HG02840 (cell line): ENCODE measurements at regions not wholly inside any gene's neighbourhood (a gene's known extent, or its start where the extent isn't known, plus 50 kb on each side); places are given as distances from the start of the nearest gene placed in this dataset.
"Not testable (repeated sequence)": the region's sequence is repeated elsewhere in the genome, so short reads cannot be mapped to it uniquely, and the experiment has no call there.

Experiments
- ATAC-seq: cut with Tn5 transposase; IDR thresholded peaks from one replicate; pipeline ENCODE4 v1.9.1; 2021; ENCODE audit warnings: mild to moderate bottlenecking, moderate library complexity, moderate number of reproducible peaks; ENCODE audit not compliant: unreplicated experiment, low FRiP score

DNA sequence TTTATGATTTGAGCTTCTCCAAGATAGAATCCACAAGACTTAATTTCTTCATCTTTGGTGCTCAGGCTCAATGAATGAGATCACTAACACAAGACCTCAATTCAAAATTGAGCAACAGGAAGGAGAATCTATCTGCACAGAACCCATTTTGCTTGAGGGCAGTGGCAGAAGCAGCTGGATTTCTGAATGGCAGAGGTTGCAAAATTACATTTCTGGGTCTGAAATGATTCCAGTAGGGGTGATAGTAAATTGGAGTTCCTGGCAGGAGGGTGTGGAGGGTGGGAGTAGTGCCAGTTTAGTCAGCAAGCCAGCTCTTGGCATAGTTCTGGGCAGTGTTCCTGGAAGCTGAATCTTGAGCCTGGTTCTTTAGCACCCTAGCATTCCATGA lies 281.1 kb downstream of the SLC7A11 start:
- no peak for ATAC-seq

GRCh38 chr4:137960371-137961050 lies 281.6 kb downstream of the SLC7A11 start:
- ATAC-seq, result no peak

DNA sequence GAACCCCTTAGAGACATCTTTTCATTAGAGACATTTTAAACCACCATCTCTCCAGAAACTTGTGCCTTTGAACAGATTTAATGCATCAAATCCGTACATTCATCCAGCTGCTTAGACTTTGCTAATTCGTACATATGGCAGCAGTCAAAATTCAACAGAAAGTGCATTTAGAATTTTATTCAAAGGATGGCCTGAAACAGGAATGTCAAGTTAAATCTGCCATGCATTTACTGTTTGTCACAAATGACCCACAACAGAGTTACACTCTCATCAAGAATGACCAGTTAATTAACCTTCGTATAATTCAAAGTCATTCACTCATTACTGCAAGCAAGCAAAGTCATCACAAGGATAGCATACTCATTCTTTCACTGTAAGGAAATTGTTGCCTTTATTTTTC lies 284.3 kb downstream of the SLC7A11 start:
- ATAC-seq, result no peak

DNA sequence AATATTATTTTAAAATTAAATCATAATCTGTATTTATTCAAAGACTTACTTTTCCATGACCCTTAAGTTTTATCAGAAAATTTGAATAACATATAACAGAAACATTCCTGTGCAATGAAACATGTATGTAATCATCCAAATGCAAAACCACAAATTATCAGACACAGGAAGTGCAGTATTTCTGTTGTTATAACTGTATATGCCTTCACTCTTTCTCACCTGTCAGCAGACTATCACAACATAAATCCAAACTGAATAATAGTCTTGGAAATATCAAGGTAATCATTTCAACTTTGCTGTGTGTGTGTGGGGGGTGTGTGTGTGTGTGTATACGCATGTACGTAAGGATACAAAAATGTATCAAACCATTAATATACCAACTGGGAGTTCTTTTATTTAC lies 285.9 kb downstream of the SLC7A11 start:
- no peak for ATAC-seq

DNA sequence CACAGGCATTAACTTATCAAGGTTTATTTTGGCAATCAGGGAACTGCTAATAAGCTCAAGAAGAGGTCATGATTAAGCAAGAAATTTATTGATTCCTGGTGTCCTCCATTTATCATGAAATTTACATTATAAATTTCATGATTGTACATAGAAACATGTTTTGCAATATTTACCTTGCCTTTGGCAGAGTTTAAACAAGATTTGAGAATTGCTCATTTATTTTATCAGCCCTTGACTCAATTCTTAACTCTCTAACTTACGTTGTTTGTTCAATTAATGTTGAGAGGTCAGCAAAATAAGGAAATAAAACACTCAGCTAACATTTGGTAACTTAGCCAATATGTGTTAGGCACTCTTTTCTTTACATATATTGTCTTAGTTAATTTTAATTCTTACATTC lies 286.6 kb downstream of the SLC7A11 start:
- no peak for ATAC-seq

- no peak for ATAC-seq
These were observed 290.0 kb downstream of the SLC7A11 start for GRCh38 chr4:137952116-137952515.

DNA sequence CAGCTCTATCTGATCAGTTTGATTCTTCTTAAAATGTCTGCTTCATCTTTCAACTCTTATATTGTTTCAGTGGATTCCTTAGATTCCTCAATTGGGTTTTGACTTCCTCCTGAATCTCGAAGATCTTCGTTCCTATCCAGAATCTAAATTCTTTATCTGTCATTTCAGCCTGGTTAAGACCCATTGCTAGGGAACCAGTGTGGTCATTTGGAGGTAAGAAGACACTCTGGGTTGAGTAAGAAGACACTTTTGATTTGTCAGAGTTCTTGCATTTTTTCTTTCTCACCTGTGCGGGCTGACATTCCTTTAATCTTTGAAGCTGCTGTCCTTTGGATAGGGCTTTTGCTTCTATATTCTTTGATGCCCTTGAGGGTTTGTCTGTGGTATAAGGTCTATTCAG lies 291.9 kb downstream of the SLC7A11 start:
- no peak for ATAC-seq

GRCh38 chr4:137949746-137950145 lies 292.4 kb downstream of the SLC7A11 start:
- no peak for ATAC-seq

GRCh38 chr4:137946453-137947174 lies 295.5 kb downstream of the SLC7A11 start:
- no peak for ATAC-seq

DNA sequence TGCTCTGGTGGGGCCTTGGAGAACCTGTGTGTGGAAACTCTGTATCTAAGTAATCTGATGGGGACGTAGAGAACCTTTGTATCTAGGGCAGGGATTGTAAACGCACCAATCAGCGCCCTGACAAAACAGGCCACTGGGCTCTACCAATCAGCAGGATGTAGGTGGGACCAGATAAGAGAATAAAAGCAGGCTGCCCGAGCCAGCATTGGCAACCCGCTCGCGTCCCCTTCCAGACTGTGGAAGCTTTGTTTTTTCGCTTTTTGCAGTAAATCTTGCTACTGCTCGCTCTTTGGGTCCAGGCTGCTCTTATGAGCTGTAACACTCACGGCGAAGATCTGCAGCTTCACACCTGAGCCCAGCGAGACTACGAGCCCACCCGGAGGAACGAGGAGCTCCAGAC lies 299.3 kb downstream of the SLC7A11 start:
- ATAC-seq, result not testable (repeated sequence)

DNA sequence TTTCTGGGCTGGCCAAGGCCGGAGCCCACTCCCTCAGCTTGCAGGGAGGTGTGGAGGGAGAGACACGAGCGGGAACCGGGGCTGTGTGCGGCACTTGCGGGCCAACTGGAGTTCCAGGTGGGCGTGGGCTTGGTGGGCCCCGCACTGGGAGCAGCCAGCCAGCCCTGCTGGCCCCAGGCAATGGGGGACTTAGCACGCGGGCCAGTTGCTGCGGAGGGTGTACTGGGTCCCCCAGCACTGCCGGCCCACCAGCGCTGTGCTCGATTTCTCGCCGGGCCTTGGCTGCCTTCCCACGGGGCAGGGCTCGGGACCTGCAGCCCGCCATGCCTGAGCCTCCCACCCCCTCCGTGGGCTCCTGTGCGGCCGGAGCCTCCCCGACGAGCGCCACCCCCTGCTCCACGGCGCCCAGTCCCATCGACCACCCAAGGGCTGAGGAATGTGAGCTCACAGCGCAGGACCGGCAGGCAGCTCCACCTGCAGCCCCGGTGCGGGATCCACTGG lies 300.1 kb downstream of the SLC7A11 start:
- not testable (repeated sequence) for ATAC-seq

DNA sequence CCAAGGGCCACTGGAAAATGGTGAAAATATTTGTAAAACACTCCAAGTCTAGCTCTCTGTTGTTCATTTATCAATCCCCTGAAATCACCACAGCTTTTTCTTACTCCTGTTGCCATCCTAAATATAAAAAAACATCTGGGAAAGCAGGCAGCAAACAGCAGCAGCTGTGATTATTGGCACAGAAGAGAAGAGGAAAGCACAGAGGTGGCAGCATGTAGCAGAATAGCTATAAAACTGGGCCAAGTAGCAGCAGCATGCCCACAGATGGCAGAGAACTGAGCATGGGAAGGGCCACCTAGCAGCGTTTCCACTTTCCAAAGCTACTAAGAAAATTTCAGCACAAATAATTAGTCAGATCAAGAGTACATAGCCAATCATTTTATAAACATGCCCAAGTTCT lies 307.2 kb downstream of the SLC7A11 start:
- ATAC-seq, result no peak

DNA sequence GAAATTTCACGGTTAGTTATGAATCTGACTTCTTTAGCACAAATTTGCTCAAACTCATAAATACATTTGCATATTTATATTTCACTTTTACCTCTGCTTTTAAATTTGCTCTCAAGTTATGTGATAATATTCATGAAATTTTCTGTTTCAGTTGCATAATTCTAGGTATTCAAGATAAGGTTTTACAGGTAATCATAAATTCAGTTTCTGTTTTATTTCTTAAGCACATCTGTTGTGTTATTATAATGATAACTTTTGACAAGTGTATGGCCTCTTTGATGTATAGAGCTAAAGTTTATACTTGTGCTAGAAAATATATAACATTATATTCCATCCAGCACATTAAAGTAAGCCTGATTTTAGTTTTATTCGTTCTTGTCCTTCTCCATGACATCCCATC lies 308.1 kb downstream of the SLC7A11 start:
- ATAC-seq, result no peak

- no peak for ATAC-seq
These were observed 314.2 kb downstream of the SLC7A11 start for GRCh38 chr4:137927972-137928371.

DNA sequence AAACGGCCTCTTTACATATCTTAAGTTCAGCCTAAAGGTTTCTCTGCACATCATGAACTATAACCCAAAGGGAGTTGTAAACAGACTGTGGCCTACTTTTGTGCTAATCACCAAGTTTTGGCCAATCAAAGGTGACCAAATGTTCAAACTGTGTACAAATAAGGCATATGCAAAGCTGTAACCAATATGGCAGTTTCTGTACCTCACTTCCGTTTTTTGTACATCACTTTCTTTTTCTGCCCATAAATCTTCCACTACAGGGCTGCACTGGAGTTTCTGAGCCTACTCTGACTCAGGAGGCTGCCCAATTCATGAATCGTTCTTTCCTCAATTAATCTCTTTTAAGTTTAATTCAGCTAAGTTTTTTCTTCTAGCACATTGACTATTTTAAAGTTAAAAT lies 318.7 kb downstream of the SLC7A11 start:
- no peak for ATAC-seq

- ATAC-seq, result no peak
These were observed 319.4 kb downstream of the SLC7A11 start for GRCh38 chr4:137922721-137923120.

- no peak for ATAC-seq
These were observed 332.4 kb downstream of the SLC7A11 start for GRCh38 chr4:137909529-137910309.

DNA sequence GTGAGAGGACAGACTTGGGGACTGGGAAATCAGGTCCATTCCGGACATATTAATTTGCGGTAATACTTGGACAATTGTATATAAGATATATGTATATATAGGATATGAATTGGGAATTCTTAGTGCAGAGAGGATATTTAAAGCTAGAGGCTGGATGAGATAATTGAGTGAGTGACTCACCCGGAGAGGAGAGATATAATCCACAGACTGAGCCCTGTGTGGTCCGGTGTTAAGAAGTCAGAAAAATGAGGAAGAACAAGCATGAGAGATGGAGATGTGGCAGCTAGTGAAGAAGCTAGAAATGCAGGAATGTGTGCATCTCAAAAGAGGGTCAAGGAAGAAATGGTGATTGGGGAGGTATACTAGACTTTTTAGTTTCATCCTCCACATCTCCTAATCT lies 336.2 kb downstream of the SLC7A11 start:
- no peak for ATAC-seq

- ATAC-seq, result no peak
These were observed 341.0 kb downstream of the SLC7A11 start for GRCh38 chr4:137901114-137901513.

- no peak for ATAC-seq
These were observed 345.9 kb downstream of the SLC7A11 start for GRCh38 chr4:137896221-137896737.

GRCh38 chr4:137895515-137895914 lies 346.6 kb downstream of the SLC7A11 start:
- not testable (repeated sequence) for ATAC-seq
